Liver (tissue), 8 donors: ENCODE measurements at regions not wholly inside any gene's neighbourhood (a gene's known extent, or its start where the extent isn't known, plus 50 kb on each side); places are given as distances from the start of the nearest gene placed in this dataset.

ENCODE experiments used
- DNase-seq: peaks from one replicate; pipeline ENCODE4 v3.0.0-alpha.2; 2017; ENCODE audit warnings: low spot score
- H3K27ac ChIP-seq, 2 donors: one replicate each; pipeline ENCODE4 v1.7.0; 2013; ENCODE audit warnings: inconsistent platforms in 2 of 2, low read length in 2 of 2, control low read depth in 1 of 2, low read depth in 1 of 2, mild to moderate bottlenecking in 1 of 2
- H3K27me3 ChIP-seq, 4 donors: one replicate each; pipeline versions ENCODE4 v1.6.1 to v1.7.0; 2013; ENCODE audit warnings: low read length in 3 of 4, inconsistent platforms in 1 of 4, mild to moderate bottlenecking in 1 of 4, moderate library complexity in 1 of 4; ENCODE audit not compliant: control insufficient read depth in 4 of 4, insufficient read depth in 4 of 4
- H3K36me3 ChIP-seq, 4 donors: one replicate each; pipeline versions ENCODE4 v1.6.1 to v1.7.0; 2013; ENCODE audit warnings: low read length in 3 of 4, mild to moderate bottlenecking in 3 of 4, low read depth in 1 of 4, moderate library complexity in 1 of 4; ENCODE audit not compliant: control insufficient read depth in 4 of 4, insufficient read depth in 3 of 4
- H3K4me1 ChIP-seq, 4 donors: one replicate each; pipeline versions ENCODE4 v1.6.1 to v1.7.0; 2013; ENCODE audit warnings: low read length in 3 of 4, mild to moderate bottlenecking in 3 of 4, moderate library complexity in 1 of 4; ENCODE audit not compliant: control insufficient read depth in 4 of 4, insufficient read depth in 4 of 4
- H3K4me3 ChIP-seq, 3 donors: one replicate each; pipeline versions ENCODE4 v1.6.1 to v1.7.0; 2013; ENCODE audit warnings: low read length in 3 of 3, control low read depth in 1 of 3, low read depth in 1 of 3, mild to moderate bottlenecking in 1 of 3
- H3K9ac ChIP-seq, 2 donors: one replicate each; pipeline ENCODE4 v1.7.0; 2013; ENCODE audit warnings: low read length in 2 of 2, mild to moderate bottlenecking in 2 of 2, moderate library complexity in 2 of 2, control low read depth in 1 of 2, low read depth in 1 of 2
- H3K9me3 ChIP-seq, 4 donors: one replicate each; pipeline versions ENCODE4 v1.6.1 to v1.7.0; 2013; ENCODE audit warnings: low read length in 3 of 4; ENCODE audit not compliant: control insufficient read depth in 4 of 4
- ATF3 ChIP-seq: IDR thresholded peaks from 2 replicates; pipeline ENCODE4 v1.6.1; 2016; ENCODE audit warnings: antibody characterized with exemption
- CTCF ChIP-seq: fragments of 150-350 bp; IDR thresholded peaks from 2 replicates; pipeline ENCODE4 v1.5.1; 2017; ENCODE audit warnings: improper control_type of control experiment, low read depth, low read length; ENCODE audit not compliant: missing input control
- FOXA2 ChIP-seq: IDR thresholded peaks from 2 replicates; pipeline ENCODE4 v1.6.1; 2016; ENCODE audit warnings: antibody characterized with exemption
- GABPA ChIP-seq, 2 donors: IDR thresholded peaks in 1 of 2; conservative IDR thresholded peaks in 1 of 2; 2 replicates each; pipeline ENCODE4 v1.6.1; 2016; ENCODE audit warnings: antibody characterized with exemption in 2 of 2, mild to moderate bottlenecking in 1 of 2, moderate library complexity in 1 of 2
- HNF4A ChIP-seq, 2 donors: conservative IDR thresholded peaks; 2 replicates each; pipeline ENCODE4 v1.6.1; 2016; ENCODE audit warnings: antibody characterized with exemption in 2 of 2, mild to moderate bottlenecking in 2 of 2
- HNF4G ChIP-seq: IDR thresholded peaks from 2 replicates; pipeline ENCODE4 v1.6.1; 2016; ENCODE audit warnings: antibody characterized with exemption
- JUND ChIP-seq, 2 donors: IDR thresholded peaks; 2 replicates each; pipeline ENCODE4 v1.6.1; 2016; ENCODE audit warnings: antibody characterized with exemption in 2 of 2
- MAX ChIP-seq: IDR thresholded peaks from 2 replicates; pipeline ENCODE4 v1.6.1; 2016; ENCODE audit warnings: antibody characterized with exemption
- NR2F2 ChIP-seq: IDR thresholded peaks from 2 replicates; pipeline ENCODE4 v1.6.1; 2016; ENCODE audit warnings: antibody characterized with exemption
- RAD21 ChIP-seq, 2 donors: IDR thresholded peaks; 2 replicates each; pipeline ENCODE4 v1.6.1; 2016; ENCODE audit warnings: antibody characterized with exemption in 2 of 2, mild to moderate bottlenecking in 2 of 2
- RXRA ChIP-seq, 2 donors: IDR thresholded peaks; 2 replicates each; pipeline ENCODE4 v1.6.1; 2017 to 2018; ENCODE audit warnings: antibody characterized with exemption in 2 of 2, mild to moderate bottlenecking in 1 of 2
- SP1 ChIP-seq: IDR thresholded peaks from 2 replicates; pipeline ENCODE4 v1.6.1; 2018; ENCODE audit warnings: antibody characterized with exemption, mild to moderate bottlenecking
- TAF1 ChIP-seq: conservative IDR thresholded peaks from 2 replicates; pipeline ENCODE4 v1.6.1; 2016; ENCODE audit warnings: antibody characterized with exemption, mild to moderate bottlenecking
- YY1 ChIP-seq: IDR thresholded peaks from 2 replicates; pipeline ENCODE4 v1.6.1; 2016; ENCODE audit warnings: antibody characterized with exemption, mild to moderate bottlenecking
- ZBTB33 ChIP-seq: IDR thresholded peaks from 2 replicates; pipeline ENCODE4 v1.6.1; 2016; ENCODE audit warnings: antibody characterized with exemption
- WGBS: extraction: QIAGEN DNeasy Blood & Tissue Kit; methylation state at CpG from one replicate; pipeline ENCODE4 v1.1.7; 2013; 5-methylcytosine and 5-hydroxymethylcytosine counted together
- donor health status: healthy.
- donor health status: healthy.
- donor health status: healthy.
- donor health status: healthy.
- donor health status: healthy.

GRCh38 chr2:111708476-111709180, 175.4 kb downstream of the ANAPC1 start:
- no peak overlapping the region for H3K9ac ChIP-seq
- H3K27me3 ChIP-seq: no peaks in the 10 kb centered on the region
- no peak overlapping the region for H3K27ac ChIP-seq
- no peak overlapping the region for H3K4me3 ChIP-seq
- H3K4me1 ChIP-seq: peaks cover 0 to 6% (median 3%) of the 10 kb centered on the region in 4 donors
- 93% methylated on average over 4 of the region's 4 CpGs for WGBS
- TF ChIP-seq HNF4G (no peak), SP1 (no peak), ZBTB33 (no peak), JUND (IDR thresholded peaks at IDR 0.05) (no peak), FOXA2 (no peak), CTCF (no peak), ATF3 (no peak), TAF1 (no peak), MAX (no peak), YY1 (no peak), HNF4A (conservative IDR thresholded peaks at IDR 0.05) (no peak)
- peaks cover 0 to 5% (median 0%) of the 10 kb centered on the region in 4 donors for H3K9me3 ChIP-seq
- DNase-seq: no peak
- no peaks in the 10 kb centered on the region for H3K36me3 ChIP-seq

GRCh38 chr2:111709321-111709720, 174.7 kb downstream of the ANAPC1 start:
- no peak overlapping the region for H3K27ac ChIP-seq
- TF ChIP-seq JUND (IDR thresholded peaks at IDR 0.05): no peak
- TF ChIP-seq RXRA (IDR thresholded peaks at IDR 0.05): no peak
- TF ChIP-seq HNF4A (conservative IDR thresholded peaks at IDR 0.05): no peak
- TF ChIP-seq HNF4G: no peak
- no peak for TF ChIP-seq SP1
- TF ChIP-seq MAX: no peak
- no peak for TF ChIP-seq RAD21 (IDR thresholded peaks at IDR 0.05)
- TF ChIP-seq FOXA2: no peak
- TF ChIP-seq NR2F2: no peak
- TF ChIP-seq GABPA (IDR thresholded peaks at IDR 0.05 in 1 of 2, conservative IDR thresholded peaks at IDR 0.05 in 1 of 2): no peak
- TF ChIP-seq CTCF: no peak
- peaks cover 0 to 6% (median 3%) of the 10 kb centered on the region in 4 donors for H3K4me1 ChIP-seq
- no peak overlapping the region for H3K4me3 ChIP-seq
- H3K9ac ChIP-seq: no peak overlapping the region
- H3K27me3 ChIP-seq: no peaks in the 10 kb centered on the region
- DNase-seq: no peak
- WGBS: 67% methylated on average over 3 of the region's 3 CpGs
- no peaks in the 10 kb centered on the region for H3K36me3 ChIP-seq
- H3K9me3 ChIP-seq: peaks cover 0 to 5% (median 0%) of the 10 kb centered on the region in 4 donors
